ENCODE measurements at regions not wholly inside any gene's neighbourhood (a gene's known extent, or its start where the extent isn't known, plus 50 kb on each side); places are given as distances from the start of the nearest gene placed in this dataset.

GRCh38 chr10:62748386-62748785 is 56.1 kb upstream of the ADO start:
- TF ChIP-seq CTCF (IDR thresholded peaks at IDR 0.05) (no peak), POLR2A (IDR thresholded peaks at IDR 0.05) (no peak)

All from testis (tissue), 2 donors.